ENCODE measurements at regions not wholly inside any gene's neighbourhood (a gene's known extent, or its start where the extent isn't known, plus 50 kb on each side); places are given as distances from the start of the nearest gene placed in this dataset.

DNA sequence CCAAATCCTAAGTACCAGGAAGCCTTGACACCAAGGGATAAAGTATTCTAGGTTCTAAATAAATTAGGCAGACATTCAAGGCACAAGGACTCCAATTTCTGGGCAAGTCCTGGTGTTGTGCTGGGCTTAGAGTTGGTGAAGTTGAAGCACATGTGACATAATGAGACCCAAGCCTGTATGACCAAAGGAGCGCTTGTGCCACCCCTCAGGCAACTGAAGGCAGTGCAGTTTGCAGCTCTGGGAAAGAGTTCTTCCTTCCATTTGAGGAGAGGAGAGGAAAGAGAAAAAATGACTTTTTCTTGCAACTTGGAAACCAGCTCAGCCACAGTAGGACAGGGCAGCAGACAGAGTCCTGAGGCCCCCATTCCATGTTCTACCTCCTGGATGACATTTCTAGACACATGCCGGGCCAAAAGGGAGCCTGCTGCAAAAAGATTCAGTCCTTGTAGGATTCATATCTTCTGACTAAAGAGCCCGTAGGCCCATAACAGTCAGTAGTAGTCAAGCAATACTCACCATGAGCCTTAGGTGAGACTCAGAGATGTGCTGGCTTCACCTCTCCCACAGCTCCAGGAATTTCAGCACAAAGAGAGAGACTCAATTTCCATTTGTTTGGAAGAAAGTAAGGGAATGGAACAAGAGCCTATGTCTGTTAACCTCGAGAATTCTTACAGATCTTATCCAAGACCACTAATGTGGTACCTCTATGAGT is 588.8 kb upstream of the BCHE start:
- no peak for TF ChIP-seq POLR2AphosphoS5 (IDR thresholded peaks at IDR 0.05)
- TF ChIP-seq, protein P1, sequence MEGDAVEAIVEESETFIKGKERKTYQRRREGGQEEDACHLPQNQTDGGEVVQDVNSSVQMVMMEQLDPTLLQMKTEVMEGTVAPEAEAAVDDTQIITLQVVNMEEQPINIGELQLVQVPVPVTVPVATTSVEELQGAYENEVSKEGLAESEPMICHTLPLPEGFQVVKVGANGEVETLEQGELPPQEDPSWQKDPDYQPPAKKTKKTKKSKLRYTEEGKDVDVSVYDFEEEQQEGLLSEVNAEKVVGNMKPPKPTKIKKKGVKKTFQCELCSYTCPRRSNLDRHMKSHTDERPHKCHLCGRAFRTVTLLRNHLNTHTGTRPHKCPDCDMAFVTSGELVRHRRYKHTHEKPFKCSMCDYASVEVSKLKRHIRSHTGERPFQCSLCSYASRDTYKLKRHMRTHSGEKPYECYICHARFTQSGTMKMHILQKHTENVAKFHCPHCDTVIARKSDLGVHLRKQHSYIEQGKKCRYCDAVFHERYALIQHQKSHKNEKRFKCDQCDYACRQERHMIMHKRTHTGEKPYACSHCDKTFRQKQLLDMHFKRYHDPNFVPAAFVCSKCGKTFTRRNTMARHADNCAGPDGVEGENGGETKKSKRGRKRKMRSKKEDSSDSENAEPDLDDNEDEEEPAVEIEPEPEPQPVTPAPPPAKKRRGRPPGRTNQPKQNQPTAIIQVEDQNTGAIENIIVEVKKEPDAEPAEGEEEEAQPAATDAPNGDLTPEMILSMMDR (IDR thresholded peaks at IDR 0.05), result no peak
- TF ChIP-seq POLR2A (IDR thresholded peaks at IDR 0.05; ENCODE audit: low read depth), result no peak
- TF ChIP-seq EP300 (IDR thresholded peaks at IDR 0.05), result no peak

Data from esophagus muscularis mucosa (tissue), 4 donors.